ENCODE measurements at regions not wholly inside any gene's neighbourhood (a gene's known extent, or its start where the extent isn't known, plus 50 kb on each side); places are given as distances from the start of the nearest gene placed in this dataset.
A peak's percentile ranks its signal among the peaks of the same experiment; 100 is the strongest.
"Not testable (repeated sequence)": the region's sequence is repeated elsewhere in the genome, so short reads cannot be mapped to it uniquely, and the experiment has no call there.

DNA sequence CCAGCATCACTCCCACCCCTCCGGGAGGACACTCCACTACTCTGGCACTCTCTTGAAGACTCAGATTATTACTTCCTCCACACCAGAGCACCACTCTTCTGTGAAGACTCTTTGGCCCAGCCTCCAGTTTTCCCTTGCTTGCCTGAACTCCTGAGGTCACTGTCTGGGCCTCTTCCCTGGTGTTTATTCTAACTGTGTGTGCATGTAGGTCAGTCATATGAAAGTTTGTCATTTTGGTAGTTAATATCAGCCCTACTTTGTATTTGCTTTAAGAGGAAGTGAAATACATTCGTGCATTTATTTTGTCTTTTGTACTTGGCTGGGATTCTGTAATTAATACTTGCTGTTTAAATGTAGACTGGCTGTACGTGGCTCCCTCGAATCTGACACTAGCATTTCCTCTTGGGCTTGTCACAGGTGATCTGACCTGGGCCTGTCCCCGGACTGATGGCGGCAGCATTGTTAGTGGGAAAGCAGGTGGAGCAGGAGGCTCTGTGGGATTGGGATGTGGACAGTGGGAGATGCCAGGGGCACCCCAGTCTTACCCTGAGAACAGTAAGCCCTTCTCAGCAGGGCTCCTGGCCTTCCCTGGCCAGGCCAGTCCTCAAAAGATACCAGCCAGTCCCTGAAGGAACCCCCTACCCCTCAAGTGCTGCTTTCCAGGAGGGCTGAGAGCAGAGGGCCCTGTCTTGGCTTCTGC is 350.5 kb downstream of the CDC5L start:
- no peak for DNase-seq

DNA sequence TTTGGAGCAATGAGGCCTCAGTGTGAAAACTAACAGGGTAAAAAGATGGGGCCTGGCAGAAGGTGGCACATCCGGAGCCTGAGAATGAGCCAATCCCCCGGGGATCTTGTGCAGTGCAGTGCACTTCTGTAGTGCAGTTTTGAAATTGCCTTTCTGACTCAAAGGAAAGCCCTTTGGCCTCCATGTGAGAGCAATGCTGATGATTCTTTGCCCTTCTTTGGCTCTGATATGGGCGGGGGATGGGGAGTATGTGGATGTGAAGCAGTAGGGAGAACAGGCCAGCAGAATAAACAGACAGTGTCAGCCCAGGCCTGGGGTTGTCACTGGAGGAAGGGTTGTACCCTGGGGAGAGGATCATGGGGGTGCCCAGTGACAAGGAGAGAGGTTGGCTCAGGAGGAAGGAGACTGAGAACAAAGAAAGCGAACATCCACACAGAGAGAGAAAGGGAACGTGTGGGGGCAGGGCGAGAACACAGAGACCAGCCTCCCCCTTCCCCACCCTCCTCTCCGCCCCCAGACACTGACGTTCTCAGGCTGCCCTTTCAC is 351.2 kb downstream of the CDC5L start:
- DNase-seq: no peak

DNA sequence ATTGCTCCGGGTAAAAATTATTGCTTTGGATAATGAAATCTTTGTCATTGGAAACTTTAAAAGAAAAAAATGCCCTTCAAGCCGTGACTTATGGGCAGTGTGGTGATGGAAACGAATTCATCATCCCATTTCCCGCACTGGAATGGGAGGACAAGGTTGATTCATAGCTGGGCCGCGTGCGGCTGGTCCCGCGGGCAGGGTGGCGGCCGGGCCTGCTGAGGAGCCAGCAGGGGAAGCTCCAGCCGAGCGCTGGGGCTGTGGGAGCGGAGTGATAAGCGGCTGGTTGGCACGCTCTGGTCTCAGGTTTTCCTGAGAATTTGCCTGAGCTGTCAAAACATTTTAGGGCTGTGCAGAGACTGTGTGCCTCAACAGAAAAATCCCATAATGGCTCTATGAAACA is 351.7 kb downstream of the CDC5L start:
- DNase-seq: no peak

DNA sequence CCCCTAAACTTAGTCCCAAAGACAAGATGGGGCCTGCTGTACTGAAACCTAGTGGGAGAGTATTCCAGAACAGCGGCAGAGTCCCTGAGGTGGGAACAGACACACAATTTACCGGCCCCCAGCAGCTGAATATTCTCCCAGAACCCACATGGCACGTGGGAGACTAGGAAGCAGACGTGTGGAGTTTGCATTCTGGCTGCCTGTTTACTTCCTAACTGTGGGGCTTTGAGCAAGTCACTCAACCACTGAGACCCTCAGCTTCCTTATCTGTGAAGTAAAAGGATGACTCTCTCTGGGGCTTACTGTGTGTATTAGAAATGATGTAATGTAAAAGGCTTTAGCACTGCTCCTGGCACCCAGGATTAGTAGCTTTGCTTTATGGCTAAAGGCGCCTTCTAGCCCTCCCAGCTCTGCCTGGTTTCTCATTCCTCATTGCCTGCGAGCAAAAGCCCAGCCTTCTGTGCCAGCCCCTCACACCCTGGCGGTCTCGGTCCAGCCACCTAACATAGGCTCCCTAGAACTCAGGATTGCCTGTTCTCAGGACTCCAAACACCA is 353.1 kb downstream of the CDC5L start:
- DNase-seq: no peak

DNA sequence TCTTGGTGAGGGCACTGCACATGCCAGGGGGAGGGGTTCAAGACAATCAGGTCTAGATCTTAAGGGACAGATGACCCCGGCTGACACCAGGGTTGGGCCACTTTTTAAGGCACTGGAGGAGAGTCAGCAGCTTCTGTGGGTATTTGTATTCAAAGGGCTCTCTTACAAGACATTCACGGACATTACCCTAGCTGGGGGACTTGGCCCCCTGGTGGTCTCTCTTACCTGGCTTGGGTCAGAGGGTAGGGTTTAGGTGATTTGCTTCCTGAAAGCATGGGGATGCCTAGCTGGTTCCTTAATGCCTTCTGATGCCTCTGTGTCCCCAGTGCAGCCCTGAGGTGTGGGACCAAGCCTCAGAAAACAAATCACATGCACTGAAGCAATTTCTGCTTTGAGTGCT is 354.7 kb downstream of the CDC5L start:
- DNase-seq: no peak

DNA sequence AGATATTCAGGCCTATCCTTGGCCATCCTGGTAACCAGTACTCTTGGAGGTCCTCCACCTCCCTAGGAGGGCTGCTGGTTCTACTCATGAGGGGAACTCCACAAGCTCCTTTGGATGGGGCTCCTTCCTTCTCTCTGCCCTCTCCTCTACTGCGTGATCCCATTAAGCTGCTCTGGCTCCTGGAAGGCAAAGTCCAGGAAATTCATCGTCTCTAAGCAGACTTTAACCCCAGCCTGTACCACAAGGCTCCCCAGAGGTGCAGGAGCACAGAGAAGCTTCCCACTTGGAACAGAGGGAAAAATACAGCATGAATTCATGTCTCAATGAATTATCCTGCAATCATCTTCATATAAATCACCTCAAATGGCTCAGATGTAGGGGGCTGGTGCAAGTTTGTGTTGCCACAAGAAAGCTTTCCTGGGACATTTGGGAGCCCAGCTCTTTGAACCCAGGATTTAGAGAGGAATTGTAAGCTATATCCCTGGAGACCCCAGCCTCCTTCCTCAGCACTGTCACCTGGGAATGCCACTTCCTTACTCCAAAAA is 355.4 kb downstream of the CDC5L start:
- DNase-seq: no peak

DNA sequence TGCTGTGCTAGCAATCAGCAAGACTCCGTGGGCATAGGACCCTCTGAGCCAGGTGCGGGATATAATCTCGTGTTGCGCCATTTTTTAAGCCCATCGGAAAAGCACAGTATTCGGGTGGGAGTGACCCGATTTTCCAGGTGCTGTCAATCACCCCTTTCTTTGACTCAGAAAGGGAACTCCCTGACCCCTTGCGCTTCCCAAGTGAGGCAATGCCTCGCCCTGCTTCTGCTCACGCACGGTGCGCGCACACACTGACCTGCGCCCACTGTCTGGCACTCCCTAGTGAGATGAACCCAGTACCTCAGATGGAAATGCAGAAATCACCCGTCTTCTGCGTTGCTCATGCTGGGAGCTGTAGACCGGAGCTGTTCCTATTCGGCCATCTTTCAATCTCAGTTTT is 372.6 kb downstream of the CDC5L start:
- not testable (repeated sequence) for DNase-seq

DNA sequence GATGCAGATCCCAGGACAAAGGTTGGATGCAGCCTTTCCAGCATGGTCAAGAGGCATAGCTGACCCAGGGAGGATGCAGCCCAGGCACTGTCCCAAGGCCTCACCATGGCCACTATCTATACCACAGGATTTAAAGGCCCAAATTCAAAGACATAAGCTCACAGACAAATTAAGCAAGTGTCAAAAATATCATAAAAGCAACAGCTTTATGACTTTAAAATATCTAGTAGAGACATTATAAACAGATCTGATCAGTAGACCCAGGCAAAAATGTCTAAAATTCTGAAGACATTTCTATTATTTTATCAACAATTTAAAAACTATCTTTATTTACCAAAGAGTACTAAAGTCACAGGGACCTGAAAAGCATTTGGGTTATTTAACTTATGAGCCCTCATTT is 373.5 kb downstream of the CDC5L start:
- no peak for DNase-seq

DNA sequence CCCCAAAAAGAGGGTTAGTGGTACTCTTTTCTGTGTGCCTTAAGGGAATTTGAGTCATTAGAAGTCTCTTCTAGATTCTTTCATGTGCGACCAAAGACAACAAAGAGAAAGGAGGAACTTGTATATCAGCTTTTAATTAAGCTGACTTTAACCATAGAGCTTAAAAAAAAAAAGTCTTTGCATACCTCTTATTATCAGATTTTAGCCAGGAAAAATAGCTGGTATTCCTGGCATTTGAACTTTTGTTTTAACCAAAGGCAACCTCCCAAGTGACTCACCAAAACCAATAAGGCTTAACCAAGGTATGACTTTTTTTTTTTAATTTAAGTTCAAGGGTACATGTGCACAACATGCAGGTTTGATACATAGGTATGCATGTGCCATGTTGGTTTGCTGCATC is 375.0 kb downstream of the CDC5L start:
- no peak for DNase-seq

DNA sequence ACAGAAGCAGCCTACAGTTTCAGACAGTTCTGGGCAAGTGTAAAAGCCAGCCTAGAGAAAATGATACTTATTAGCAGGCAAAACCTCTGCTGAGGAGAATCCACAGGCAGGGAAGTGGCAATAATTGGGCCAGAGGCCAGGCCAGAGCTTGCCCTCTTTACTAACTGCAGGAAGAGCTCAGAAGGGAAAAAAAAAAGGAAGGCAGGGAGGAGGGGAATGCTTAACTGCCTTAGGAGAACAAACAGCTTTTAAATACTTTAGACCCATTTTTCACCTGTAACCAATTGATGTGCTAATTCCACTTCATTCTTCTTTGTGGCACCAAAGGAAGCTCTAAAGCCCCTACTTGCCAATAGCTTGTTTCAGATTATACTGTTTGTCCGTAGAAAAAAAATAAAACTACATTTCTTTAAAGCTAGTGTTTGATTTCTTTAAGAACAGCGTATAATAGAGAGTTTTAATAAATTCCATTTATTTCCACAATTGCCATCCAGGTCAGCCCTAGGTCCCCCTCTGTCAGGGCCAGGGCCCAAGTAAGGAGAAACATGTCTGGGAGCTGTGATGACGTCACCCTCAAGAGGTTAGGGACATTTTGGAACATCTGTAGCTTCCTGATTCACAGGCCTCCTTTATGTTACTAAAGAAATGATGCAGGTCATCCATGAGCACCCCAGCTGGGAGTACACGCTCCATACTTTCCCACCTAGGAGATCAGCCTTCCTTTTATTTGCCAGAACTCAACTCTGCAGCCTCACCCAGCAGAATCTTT is 384.3 kb downstream of the CDC5L start:
- peak in 1 of 56 donors; percentile 8 for DNase-seq

DNA sequence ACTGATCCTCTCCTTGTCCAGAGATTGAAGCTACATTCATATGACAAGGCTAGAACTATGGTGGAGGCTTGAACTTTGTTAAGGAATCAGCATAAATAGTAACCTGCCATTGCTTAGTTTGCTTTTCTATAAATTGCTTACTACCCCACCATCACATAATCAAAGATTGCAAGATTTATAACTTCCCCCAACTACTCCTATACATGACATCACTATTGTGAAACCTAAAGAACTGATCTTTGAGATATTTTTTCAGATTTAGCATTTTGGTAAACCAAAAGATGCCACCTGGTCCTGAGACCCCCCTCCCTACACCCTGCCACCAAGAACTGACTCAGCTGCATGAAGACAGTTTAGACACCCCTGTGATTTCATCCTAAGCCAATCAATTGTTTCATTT is 385.3 kb downstream of the CDC5L start:
- DNase-seq: no peak

DNA sequence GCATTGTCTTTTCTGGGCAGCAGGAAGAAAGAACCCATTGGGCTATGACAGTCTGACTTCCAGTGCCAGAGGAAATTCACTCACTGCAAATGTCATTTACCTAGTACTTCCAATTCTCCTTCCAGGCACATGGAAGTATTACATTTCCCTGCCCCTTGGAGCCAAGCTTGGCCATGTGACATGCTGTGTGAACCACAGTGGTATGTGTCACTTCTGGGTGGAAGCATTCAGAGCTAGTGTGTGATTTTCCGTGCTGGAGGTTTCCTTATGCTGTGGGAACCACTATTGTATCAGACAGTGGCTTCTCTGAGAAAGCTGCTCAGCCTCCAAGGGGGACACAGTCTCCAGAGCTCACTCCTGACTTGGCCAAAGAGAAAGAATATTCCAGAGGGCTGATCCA is 387.6 kb downstream of the CDC5L start:
- no peak for DNase-seq

DNA sequence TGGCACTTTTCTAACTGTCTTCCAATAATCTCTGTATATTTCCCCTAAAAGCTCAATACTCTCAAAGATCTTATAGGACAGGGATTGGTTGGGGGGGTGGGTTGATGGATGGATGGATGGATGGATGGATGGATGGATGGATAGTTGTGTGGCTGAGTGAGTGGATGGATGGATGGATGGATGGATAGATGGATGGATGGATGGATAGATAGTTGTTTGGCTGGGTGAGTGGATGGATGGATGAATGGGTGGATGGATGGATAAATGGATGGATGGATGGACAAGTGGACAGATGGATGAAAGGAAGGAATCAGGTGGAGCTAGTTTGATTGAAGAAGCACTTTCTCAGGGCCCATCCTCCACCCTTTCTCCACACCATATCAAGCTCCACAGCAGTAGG is 388.8 kb downstream of the CDC5L start:
- no peak for DNase-seq

DNA sequence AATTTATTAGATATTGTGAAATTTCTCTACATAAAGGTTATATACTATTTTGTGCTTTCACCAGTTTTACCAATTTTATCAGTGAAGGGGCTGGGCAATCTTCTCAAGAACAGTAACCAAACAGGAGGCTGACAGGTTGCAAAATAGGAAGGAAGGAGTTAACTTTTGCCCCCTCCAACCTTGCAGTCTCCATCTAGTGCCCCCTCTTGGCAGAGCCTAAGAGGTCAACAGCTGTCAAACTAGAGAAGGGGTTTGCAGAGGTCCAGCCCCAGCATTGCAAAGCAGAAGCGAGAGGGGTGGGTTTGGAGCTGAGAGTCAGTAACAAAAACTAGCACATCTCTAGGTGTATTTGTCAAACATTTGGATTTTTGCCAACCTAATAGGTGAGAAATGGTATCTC is 391.0 kb downstream of the CDC5L start:
- no peak for DNase-seq

Measured in amygdala (tissue), 56 donors.